Cardiac fibroblast (primary cell): ENCODE measurements at regions not wholly inside any gene's neighbourhood (a gene's known extent, or its start where the extent isn't known, plus 50 kb on each side); places are given as distances from the start of the nearest gene placed in this dataset.

Experiments
- DNase-seq, 2 donors: peaks; one replicate each; pipeline versions ENCODE4 v3.0.0 to v3.0.0-alpha.2; 2010; ENCODE audit warnings: low read depth in 2 of 2
- H3K4me3 ChIP-seq, 2 donors: replicated peaks in 1 of 2; 1 replicate in 1 of 2; 2 replicates in 1 of 2; pipeline ENCODE4 v1.5.1; 2011; ENCODE audit warnings: low read depth in 2 of 2, low read length in 2 of 2, mild to moderate bottlenecking in 2 of 2, moderate library complexity in 1 of 2
- CTCF ChIP-seq: IDR thresholded peaks from one replicate; pipeline ENCODE4 v1.5.1; 2011; ENCODE audit warnings: low read depth, mild to moderate bottlenecking, low read length, inconsistent platforms

DNA sequence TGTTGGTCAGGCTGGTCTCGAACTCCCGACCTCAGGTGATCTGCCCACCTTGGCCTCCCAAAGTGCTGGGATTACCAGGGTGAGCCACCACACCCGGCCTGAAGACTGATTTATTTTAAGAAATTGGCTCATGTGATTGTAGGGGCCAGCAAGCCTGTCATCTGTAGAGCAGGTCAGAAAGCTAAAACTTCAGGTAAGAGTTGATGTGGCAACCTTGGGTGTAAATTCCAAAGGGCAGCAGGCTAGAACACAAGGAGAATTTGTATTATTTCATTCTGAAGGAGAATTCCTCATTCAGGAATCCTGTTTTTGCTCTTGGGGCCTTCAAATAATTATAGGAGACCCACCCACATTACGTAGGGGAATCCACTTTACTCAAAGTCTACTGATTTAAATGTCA is 728.7 kb downstream of the LTN1 start:
- DNase-seq = no peak
- H3K4me3 ChIP-seq = no peak overlapping the region
- no peak for TF ChIP-seq CTCF

GRCh38 chr21:28261298-28261697 is 731.4 kb downstream of the LTN1 start:
- no peak overlapping the region for H3K4me3 ChIP-seq
- no peak for TF ChIP-seq CTCF
- peak in 1 of 2 donors; percentile 18 for DNase-seq

DNA sequence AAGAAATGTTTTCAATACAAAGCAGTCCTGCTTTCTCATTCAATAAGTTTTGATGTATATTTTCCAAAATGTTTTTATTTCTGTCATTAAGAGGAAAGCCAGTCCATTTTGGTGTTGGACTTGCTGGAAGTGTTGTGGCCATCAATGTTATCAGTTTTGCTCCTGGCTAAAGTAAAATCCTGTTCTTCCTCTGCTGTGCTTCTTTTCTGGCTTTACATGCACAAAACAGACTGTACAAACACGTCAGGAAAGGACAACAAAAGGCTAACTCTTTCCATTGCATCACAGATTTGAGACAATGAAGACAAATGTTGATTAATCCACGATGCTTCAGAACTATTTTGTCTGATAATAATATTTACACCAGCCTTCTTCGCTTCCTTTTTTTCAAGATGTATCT is 735.4 kb downstream of the LTN1 start:
- peak; percentile 63 to 80 for DNase-seq
- TF ChIP-seq CTCF = no peak
- no peak overlapping the region for H3K4me3 ChIP-seq

DNA sequence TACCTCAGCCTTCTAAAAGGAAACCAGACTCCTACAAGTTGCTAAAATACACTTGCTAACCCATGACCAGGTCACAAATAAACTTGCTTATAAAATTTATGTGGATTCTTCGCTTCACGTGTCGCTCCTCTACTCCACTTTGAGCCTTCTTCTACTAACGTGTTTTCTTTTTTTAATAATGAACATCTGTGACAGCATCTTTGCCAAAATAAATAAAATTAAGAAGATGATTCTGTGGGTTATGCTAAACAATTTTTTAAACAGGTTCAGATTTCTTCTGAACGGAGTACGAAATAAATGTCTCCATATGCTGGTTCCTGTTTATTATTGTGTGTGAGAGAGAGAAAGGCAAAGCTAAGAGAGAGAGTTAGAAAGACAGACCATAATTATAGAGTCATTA is 735.8 kb downstream of the LTN1 start:
- H3K4me3 ChIP-seq = no peak overlapping the region
- DNase-seq = no peak
- no peak for TF ChIP-seq CTCF

- TF ChIP-seq CTCF = no peak
- H3K4me3 ChIP-seq = no peak overlapping the region
- peak; percentile 28 to 32 for DNase-seq
Measured at GRCh38 chr21:28256420-28256831, 736.3 kb downstream of the LTN1 start.

GRCh38 chr21:28253961-28254360 is 738.7 kb downstream of the LTN1 start:
- no peak for TF ChIP-seq CTCF
- no peak overlapping the region for H3K4me3 ChIP-seq
- peak in 1 of 2 donors; percentile 32 for DNase-seq

- no peak overlapping the region for H3K4me3 ChIP-seq
- peak; percentile 60 to 70 for DNase-seq
- TF ChIP-seq CTCF = no peak
Measured at GRCh38 chr21:28253338-28253737, 739.3 kb downstream of the LTN1 start.
